ENCODE measurements at regions not wholly inside any gene's neighbourhood (a gene's known extent, or its start where the extent isn't known, plus 50 kb on each side); places are given as distances from the start of the nearest gene placed in this dataset.

- no peaks in the 10 kb centered on the region for H3K27me3 ChIP-seq (ENCODE audit: control insufficient read depth in 2 of 2, insufficient read depth in 1 of 2, low read length in 1 of 2)
- no peak overlapping the region for H3K27ac ChIP-seq (ENCODE audit: low read depth in 1 of 2, low read length in 1 of 2)
- no peaks in the 10 kb centered on the region for H3K36me3 ChIP-seq (ENCODE audit: control insufficient read depth in 2 of 2, insufficient read depth in 2 of 2, low read length in 1 of 2)
- H3K4me3 ChIP-seq (ENCODE audit: low read length in 2 of 2): no peak overlapping the region
- WGBS: 96% methylated on average over 10 of the region's 10 CpGs
- peaks cover 0 to 3% of the 10 kb centered on the region in 2 donors for H3K4me1 ChIP-seq (ENCODE audit: control insufficient read depth in 2 of 2, insufficient read depth in 2 of 2, low read length in 2 of 2)
- no peak for DNase-seq (ENCODE audit: low read depth in 6 of 9, low spot score in 9 of 9)
- no peaks in the 10 kb centered on the region for H3K9me3 ChIP-seq (ENCODE audit: control insufficient read depth in 2 of 2, insufficient read depth in 1 of 2, low read length in 1 of 2)
These were observed 52.8 kb upstream of the SVIL start for GRCh38 chr10:29687421-29688164.

- no peak for DNase-seq (ENCODE audit: low read depth in 6 of 9, low spot score in 9 of 9)
These were observed 50.7 kb upstream of the SVIL start for GRCh38 chr10:29685506-29685905.

More at GRCh38 chr10:29685506-29685905, 50.7 kb upstream of the SVIL start:
- Histone ChIP-seq H3K4me3 (ENCODE audit: low read length in 2 of 2) (no peak overlapping the region), H3K36me3 (ENCODE audit: control insufficient read depth in 2 of 2, insufficient read depth in 2 of 2, low read length in 1 of 2) (no peaks in the 10 kb centered on the region), H3K27me3 (ENCODE audit: control insufficient read depth in 2 of 2, insufficient read depth in 1 of 2, low read length in 1 of 2) (no peaks in the 10 kb centered on the region), H3K27ac (ENCODE audit: low read depth in 1 of 2, low read length in 1 of 2) (no peak overlapping the region), H3K9me3 (ENCODE audit: control insufficient read depth in 2 of 2, insufficient read depth in 1 of 2, low read length in 1 of 2) (no peaks in the 10 kb centered on the region), H3K4me1 (ENCODE audit: control insufficient read depth in 2 of 2, insufficient read depth in 2 of 2, low read length in 2 of 2) (peaks cover 9 to 18% of the 10 kb centered on the region in 2 donors)
- whole genome bisulfite sequencing: 97% methylated on average over 4 of the region's 4 CpGs

Measured in thymus (tissue), 11 donors.